GM19035 (cell line): ENCODE measurements at regions not wholly inside any gene's neighbourhood (a gene's known extent, or its start where the extent isn't known, plus 50 kb on each side); places are given as distances from the start of the nearest gene placed in this dataset.
A peak's percentile ranks its signal among the peaks of the same experiment; 100 is the strongest.
"Not testable (repeated sequence)": the region's sequence is repeated elsewhere in the genome, so short reads cannot be mapped to it uniquely, and the experiment has no call there.

Experiments used
- ATAC-seq: cut with Tn5 transposase; IDR thresholded peaks from one replicate; pipeline ENCODE4 v1.9.1; 2021; ENCODE audit not compliant: unreplicated experiment

GRCh38 chrY:17511984-17512383, 368.0 kb downstream of the CDY2B start:
- not testable (repeated sequence) for ATAC-seq

- not testable (repeated sequence) for ATAC-seq
Measured at GRCh38 chrY:17511476-17511875, 368.5 kb downstream of the CDY2B start.

- not testable (repeated sequence) for ATAC-seq
Measured at GRCh38 chrY:17505834-17506233, 374.2 kb downstream of the CDY2B start.

GRCh38 chrY:17484763-17485162, 395.3 kb downstream of the CDY2B start:
- ATAC-seq, result not testable (repeated sequence)

- peak; percentile 80 for ATAC-seq
Measured at GRCh38 chrY:17484157-17484556, 395.9 kb downstream of the CDY2B start.

- ATAC-seq, result not testable (repeated sequence)
Measured at GRCh38 chrY:17481389-17482022, 398.5 kb downstream of the CDY2B start.

- ATAC-seq, result not testable (repeated sequence)
Measured at GRCh38 chrY:17472068-17472467, 408.0 kb downstream of the CDY2B start.

- peak; percentile 97 for ATAC-seq
Measured at GRCh38 chrY:17459753-17460152, 420.3 kb downstream of the CDY2B start.

- ATAC-seq, result no peak
Measured at GRCh38 chrY:17430570-17431166, 449.4 kb downstream of the CDY2B start.

GRCh38 chrY:17398336-17399072, 481.5 kb downstream of the CDY2B start:
- no peak for ATAC-seq

GRCh38 chrY:17397659-17398058, 482.4 kb downstream of the CDY2B start:
- no peak for ATAC-seq

GRCh38 chrY:17381431-17382070, 498.5 kb downstream of the CDY2B start:
- no peak for ATAC-seq

GRCh38 chrY:17378326-17378725, 501.7 kb downstream of the CDY2B start:
- ATAC-seq, result no peak

GRCh38 chrY:17368413-17368812, 511.6 kb downstream of the CDY2B start:
- ATAC-seq, result no peak

GRCh38 chrY:17366400-17366799, 513.6 kb downstream of the CDY2B start:
- no peak for ATAC-seq

GRCh38 chrY:17339028-17339427, 541.0 kb downstream of the CDY2B start:
- ATAC-seq, result no peak

- no peak for ATAC-seq
Measured at GRCh38 chrY:17330733-17331132, 549.3 kb downstream of the CDY2B start.

- ATAC-seq, result no peak
Measured at GRCh38 chrY:17319916-17320315, 560.1 kb downstream of the CDY2B start.

GRCh38 chrY:17318631-17319030, 561.4 kb downstream of the CDY2B start:
- no peak for ATAC-seq

- no peak for ATAC-seq
Measured at GRCh38 chrY:17277056-17277455, 603.0 kb downstream of the CDY2B start.

GRCh38 chrY:17259497-17259896, 620.5 kb downstream of the CDY2B start:
- ATAC-seq, result no peak

GRCh38 chrY:17238406-17238805, 641.6 kb downstream of the CDY2B start:
- no peak for ATAC-seq
